H1 (cell line): ENCODE measurements at regions not wholly inside any gene's neighbourhood (a gene's known extent, or its start where the extent isn't known, plus 50 kb on each side); places are given as distances from the start of the nearest gene placed in this dataset.

Experiments
- CTCF ChIA-PET: fragments of 300-600 bp; sonication (Branson Sonifier 250); formaldehyde crosslinking; loops from one replicate; lab custom pipeline; 2021; ENCODE audit not compliant: partially characterized antibody; lab: Charles Lee
- POLR2A ChIA-PET: fragments of 300-600 bp; sonication (Branson Sonifier 250); formaldehyde crosslinking; loops from one replicate; lab custom pipeline; 2021; ENCODE audit warnings: inconsistent platforms; ENCODE audit not compliant: partially characterized antibody; lab: Charles Lee
- DNase-seq, 2 experiments: peaks; one replicate each; pipeline versions ENCODE4 v3.0.0 to v3.0.0-alpha.2; 2010 to 2022; ENCODE audit warnings: low spot score in 2 of 2, low read depth in 1 of 2, mixed read lengths in 1 of 2
- FAIRE-seq: peaks from 2 replicates; lab custom pipeline; 2011; peaks lifted over from hg19 to GRCh38; lab: Jason Lieb, UNC
- H2AFZ ChIP-seq: 2 replicates; pipeline ENCODE4 v1.8.1; 2012; ENCODE audit warnings: low read length, inconsistent platforms
- H2AK5ac ChIP-seq: 2 replicates; pipeline ENCODE4 v1.6.1; 2013; ENCODE audit warnings: low read depth, low read length
- H2BK120ac ChIP-seq: replicated peaks from 2 replicates; pipeline ENCODE3; 2013; ENCODE audit warnings: low read depth, low read length, inconsistent platforms
- H2BK12ac ChIP-seq: 2 replicates; pipeline ENCODE4 v1.6.1; 2013; ENCODE audit warnings: low read depth, low read length
- H2BK15ac ChIP-seq: 2 replicates; pipeline ENCODE4 v1.6.1; 2013; ENCODE audit warnings: low read length
- H2BK20ac ChIP-seq: 2 replicates; pipeline ENCODE4 v1.6.1; 2013; ENCODE audit warnings: low read length
- H2BK5ac ChIP-seq: 2 replicates; pipeline ENCODE4 v1.6.1; 2013; ENCODE audit warnings: low read depth, low read length
- H3K14ac ChIP-seq: 2 replicates; pipeline ENCODE4 v1.6.1; 2013; ENCODE audit warnings: inconsistent platforms; ENCODE audit not compliant: insufficient read length
- H3K18ac ChIP-seq: 2 replicates; pipeline ENCODE4 v1.6.1; 2013; ENCODE audit warnings: low read length; ENCODE audit errors: extremely low read depth
- H3K23ac ChIP-seq: 2 replicates; pipeline ENCODE4 v1.6.1; 2013; ENCODE audit warnings: inconsistent platforms; ENCODE audit not compliant: insufficient read length
- H3K23me2 ChIP-seq: 2 replicates; pipeline ENCODE4 v1.6.1; 2013; ENCODE audit warnings: low read depth, low read length
- H3K27ac ChIP-seq: 2 replicates; pipeline ENCODE4 v1.6.1; 2011; ENCODE audit warnings: low read depth, low read length, inconsistent platforms
- H3K27me3 ChIP-seq, 4 experiments: replicated peaks in 1 of 4; 1 replicate in 1 of 4; 2 replicates in 3 of 4; pipeline versions ENCODE4 v1.6.1 to v1.8.1; 2011 to 2013; ENCODE audit warnings: low read length in 3 of 4, mild to moderate bottlenecking in 3 of 4, inconsistent platforms in 2 of 4, mixed read lengths in 2 of 4, moderate library complexity in 1 of 4; ENCODE audit not compliant: control insufficient read depth in 3 of 4, insufficient read depth in 3 of 4; ENCODE audit errors: extremely low read depth in 1 of 4
- H3K36me3 ChIP-seq, 4 experiments: 2 replicates each; pipeline versions ENCODE4 v1.6.1 to v1.8.1; 2011 to 2013; ENCODE audit warnings: mild to moderate bottlenecking in 4 of 4, low read length in 3 of 4, moderate library complexity in 2 of 4, control low read depth in 1 of 4, inconsistent platforms in 1 of 4; ENCODE audit not compliant: insufficient read depth in 4 of 4, control insufficient read depth in 2 of 4
- H3K4ac ChIP-seq: replicated peaks from 2 replicates; pipeline ENCODE3; 2013; ENCODE audit warnings: low read length, low read depth, mixed read lengths, inconsistent platforms; ENCODE audit not compliant: insufficient read length
- H3K4me1 ChIP-seq, 4 experiments: replicated peaks in 1 of 4; 1 replicate in 1 of 4; 2 replicates in 3 of 4; pipeline versions ENCODE4 v1.6.1 to v1.8.1; 2011 to 2013; ENCODE audit warnings: low read length in 3 of 4, inconsistent platforms in 2 of 4, mixed read lengths in 1 of 4; ENCODE audit not compliant: insufficient read depth in 4 of 4, control insufficient read depth in 3 of 4
- H3K4me2 ChIP-seq, 2 experiments: 2 replicates each; pipeline versions ENCODE4 v1.6.1 to v1.8.1; 2011 to 2013; ENCODE audit warnings: low read depth in 2 of 2, low read length in 2 of 2, control low read depth in 1 of 2, inconsistent platforms in 1 of 2, mild to moderate bottlenecking in 1 of 2; ENCODE audit not compliant: insufficient read depth in 1 of 2
- H3K4me3 ChIP-seq, 4 experiments: fragments of 200-600, 300-600 bp in 1 of 4; sonication (generic), shearing (Covaris generic), sonication (Bioruptor Twin) in 1 of 4; 2 replicates each; pipeline versions ENCODE4 v1.5.1 to v1.8.1; 2011 to 2016; ENCODE audit warnings: low read length in 4 of 4, low read depth in 3 of 4, control low read depth in 2 of 4, inconsistent platforms in 2 of 4, mild to moderate bottlenecking in 2 of 4, mixed read lengths in 1 of 4, moderate library complexity in 1 of 4; ENCODE audit not compliant: insufficient read depth in 2 of 4; ENCODE audit errors: extremely low read depth in 1 of 4
- H3K56ac ChIP-seq: replicated peaks from 2 replicates; pipeline ENCODE3; 2013; ENCODE audit warnings: low read depth, mild to moderate bottlenecking, mixed read lengths, low read length, inconsistent platforms; ENCODE audit not compliant: insufficient read length
- H3K79me1 ChIP-seq: 2 replicates; pipeline ENCODE4 v1.6.1; 2013; ENCODE audit warnings: low read depth, low read length, control low read depth
- H3K79me2 ChIP-seq, 2 experiments: 2 replicates each; pipeline versions ENCODE4 v1.6.1 to v1.8.1; 2012 to 2013; ENCODE audit warnings: low read length in 2 of 2, mild to moderate bottlenecking in 2 of 2, inconsistent platforms in 1 of 2; ENCODE audit not compliant: insufficient read depth in 2 of 2, control insufficient read depth in 1 of 2
- H3K9ac ChIP-seq, 4 experiments: replicated peaks in 1 of 4; 1 replicate in 1 of 4; 2 replicates in 3 of 4; pipeline versions ENCODE4 v1.6.1 to v1.8.1; 2011 to 2013; ENCODE audit warnings: low read depth in 3 of 4, low read length in 3 of 4, control low read depth in 2 of 4, mild to moderate bottlenecking in 2 of 4, moderate library complexity in 2 of 4, inconsistent platforms in 1 of 4; ENCODE audit errors: extremely low read depth in 1 of 4
- H3K9me3 ChIP-seq, 2 experiments: 2 replicates each; pipeline versions ENCODE4 v1.6.1 to v1.8.1; 2012 to 2013; ENCODE audit warnings: mild to moderate bottlenecking in 2 of 2, moderate library complexity in 2 of 2, control low read depth in 1 of 2, inconsistent platforms in 1 of 2, low read depth in 1 of 2, low read length in 1 of 2, mixed read lengths in 1 of 2; ENCODE audit not compliant: insufficient read depth in 2 of 2
- H4K20me1 ChIP-seq, 2 experiments: replicated peaks in 1 of 2; 2 replicates each; pipeline versions ENCODE3 to v1.8.1; 2011 to 2013; ENCODE audit warnings: inconsistent platforms in 2 of 2, low read length in 2 of 2, mild to moderate bottlenecking in 1 of 2; ENCODE audit not compliant: insufficient read depth in 2 of 2, control insufficient read depth in 1 of 2
- H4K5ac ChIP-seq: 2 replicates; pipeline ENCODE4 v1.6.1; 2013; ENCODE audit warnings: low read length, low read depth, mixed read lengths, inconsistent platforms; ENCODE audit not compliant: insufficient read length
- H4K8ac ChIP-seq: 2 replicates; pipeline ENCODE4 v1.8.0; 2013; ENCODE audit warnings: mild to moderate bottlenecking, moderate library complexity, low read length, inconsistent platforms; ENCODE audit not compliant: insufficient read depth; ENCODE audit errors: extremely low read depth
- H4K91ac ChIP-seq: replicated peaks from 2 replicates; pipeline ENCODE3; 2013; ENCODE audit warnings: low read length, mixed read lengths, inconsistent platforms; ENCODE audit not compliant: insufficient read length
- CEBPB ChIP-seq: IDR thresholded peaks from 2 replicates; pipeline ENCODE4 v1.6.1; 2012; ENCODE audit warnings: low read depth, low read length
- HDAC2 ChIP-seq, 2 experiments: fragments of 300-600 bp in 1 of 2; sonication (generic) in 1 of 2; IDR thresholded peaks; 2 replicates each; pipeline ENCODE4 v1.6.1; 2011 to 2012; ENCODE audit warnings: low read depth in 2 of 2, low read length in 2 of 2, mild to moderate bottlenecking in 2 of 2, moderate library complexity in 2 of 2, borderline replicate concordance in 1 of 2, inconsistent platforms in 1 of 2
- JUN ChIP-seq: IDR thresholded peaks from 2 replicates; pipeline ENCODE4 v1.6.1; 2011; ENCODE audit warnings: low read depth, mild to moderate bottlenecking, improper control_type of control experiment, low read length
- MAFK ChIP-seq: IDR thresholded peaks from 2 replicates; pipeline ENCODE4 v1.6.1; 2012; ENCODE audit warnings: low read depth, mild to moderate bottlenecking, improper control_type of control experiment, low read length
- MAX ChIP-seq: IDR thresholded peaks from 2 replicates; pipeline ENCODE4 v1.6.1; 2012; ENCODE audit warnings: inconsistent platforms
- POLR2A ChIP-seq, 2 experiments: IDR thresholded peaks; 1 replicate in 1 of 2; 2 replicates in 1 of 2; pipeline ENCODE4 v1.6.1; 2011; ENCODE audit warnings: low read depth in 2 of 2, low read length in 2 of 2, mild to moderate bottlenecking in 2 of 2; ENCODE audit errors: control extremely low read depth in 1 of 2
- POU5F1 ChIP-seq: IDR thresholded peaks from 2 replicates; pipeline ENCODE4 v1.6.1; 2011; ENCODE audit warnings: low read depth, mild to moderate bottlenecking, low read length, moderate library complexity
- RAD21 ChIP-seq, 2 experiments: IDR thresholded peaks in 1 of 2; conservative IDR thresholded peaks in 1 of 2; 2 replicates each; pipeline ENCODE4 v1.6.1; 2011; ENCODE audit warnings: low read depth in 2 of 2, low read length in 2 of 2, improper control_type of control experiment in 1 of 2, inconsistent platforms in 1 of 2, mild to moderate bottlenecking in 1 of 2, moderate library complexity in 1 of 2
- SIRT6 ChIP-seq: IDR thresholded peaks from one replicate; pipeline ENCODE4 v1.7.1; 2012; ENCODE audit warnings: low read length, inconsistent platforms
- SP4 ChIP-seq: IDR thresholded peaks from 2 replicates; pipeline ENCODE4 v1.6.1; 2012; ENCODE audit warnings: low read length, inconsistent platforms
- SRF ChIP-seq: IDR thresholded peaks from 2 replicates; pipeline ENCODE4 v1.6.1; 2011; ENCODE audit warnings: mild to moderate bottlenecking, low read depth, low read length, moderate library complexity
- SUZ12 ChIP-seq: fragments of 200-600 bp; sonication (generic); IDR thresholded peaks from 2 replicates; pipeline ENCODE4 v1.6.1; 2012; ENCODE audit warnings: mild to moderate bottlenecking, inconsistent platforms, low read length, moderate library complexity, mixed read lengths
- TCF12 ChIP-seq: IDR thresholded peaks from 2 replicates; pipeline ENCODE4 v1.6.1; 2011; ENCODE audit warnings: low read depth, mild to moderate bottlenecking, low read length
- TEAD4 ChIP-seq: IDR thresholded peaks from 2 replicates; pipeline ENCODE4 v1.6.1; 2012; ENCODE audit warnings: low read depth, low read length, inconsistent platforms, mixed read lengths
- ZNF274 ChIP-seq: IDR thresholded peaks from 2 replicates; pipeline ENCODE4 v1.7.0; 2012; ENCODE audit warnings: low read length, borderline replicate concordance; ENCODE audit errors: extremely low read depth
- TF ChIP-seq, protein P1 (sequence below): IDR thresholded peaks from 2 replicates; pipeline ENCODE4 v1.6.1; 2011; ENCODE audit warnings: low read length, improper control_type of control experiment

DNA sequence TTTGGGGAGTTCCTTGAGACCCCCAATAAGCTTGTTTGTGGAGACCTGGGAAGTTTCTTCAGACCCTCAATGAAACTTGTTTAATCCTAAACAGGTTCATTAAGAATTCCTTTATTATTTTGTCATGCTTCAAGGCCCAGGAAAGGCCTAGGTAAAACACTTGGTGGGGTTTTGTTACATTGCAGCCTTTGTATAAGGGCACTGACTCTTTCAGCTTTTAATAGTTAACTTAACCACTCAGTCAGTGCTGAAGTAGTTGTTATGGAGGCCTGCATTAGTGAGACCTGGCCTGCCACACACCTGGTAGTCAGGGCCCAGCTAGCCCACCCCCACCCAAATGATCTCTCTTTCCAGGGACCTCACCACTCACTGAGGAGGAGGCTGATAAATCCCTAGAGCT is 103.7 kb downstream of the FCRL5 start:
- H3K14ac ChIP-seq: no peak overlapping the region
- no peaks in the 10 kb centered on the region for H3K4me1 ChIP-seq
- H3K18ac ChIP-seq: no peak overlapping the region
- no peak overlapping the region for H4K8ac ChIP-seq
- H2BK5ac ChIP-seq: no peak overlapping the region
- H4K5ac ChIP-seq: no peak overlapping the region
- H3K9me3 ChIP-seq: peaks cover 0 to 6% of the 10 kb centered on the region in 2 experiments; a peak in 1 of 4 replicates
- no peaks in the 10 kb centered on the region for H3K36me3 ChIP-seq
- CTCF ChIA-PET: interaction anchor here (0.7 to 1.3 kb wide), 4 partner anchors 17 to 892 kb away, joined by 3 to 4 read pairs (median 4); no protein-coding TSS in a partner anchor
- H3K27me3 ChIP-seq: no peaks in the 10 kb centered on the region
- H3K9ac ChIP-seq: no peak overlapping the region
- no peak overlapping the region for H2AFZ ChIP-seq
- no peak overlapping the region for H3K4me3 ChIP-seq
- H4K20me1 ChIP-seq: no peaks in the 10 kb centered on the region
- DNase-seq: no peak
- no peak overlapping the region for H3K4ac ChIP-seq
- no peak overlapping the region for H3K27ac ChIP-seq
- no peaks in the 10 kb centered on the region for H3K79me2 ChIP-seq
- no peak overlapping the region for H4K91ac ChIP-seq
- H3K56ac ChIP-seq: no peak overlapping the region
- H2BK120ac ChIP-seq: no peak overlapping the region
- no peaks in the 10 kb centered on the region for H3K23me2 ChIP-seq
- H2BK15ac ChIP-seq: no peak overlapping the region
- H3K23ac ChIP-seq: no peak overlapping the region
- H3K4me2 ChIP-seq: no peak overlapping the region
- FAIRE-seq: no peak
- no peak overlapping the region for H2BK12ac ChIP-seq
- no peak overlapping the region for H2AK5ac ChIP-seq
- POLR2A ChIA-PET: no interaction called here
- H2BK20ac ChIP-seq: no peak overlapping the region
- no peaks in the 10 kb centered on the region for H3K79me1 ChIP-seq
- TF ChIP-seq TEAD4: no peak
- no peak for TF ChIP-seq TCF12
- no peak for TF ChIP-seq CEBPB
- no peak for TF ChIP-seq SP4
- TF ChIP-seq RAD21 (IDR thresholded peaks at IDR 0.05 in 1 of 2, conservative IDR thresholded peaks at IDR 0.05 in 1 of 2; ENCODE audit: low read depth in 2 of 2, low read length in 2 of 2): no peak
- no peak for TF ChIP-seq SIRT6
- TF ChIP-seq POU5F1: no peak
- no peak for TF ChIP-seq POLR2A (IDR thresholded peaks at IDR 0.05; ENCODE audit: control extremely low read depth in 1 of 2, low read depth in 2 of 2, low read length in 2 of 2)
- no peak for TF ChIP-seq JUN
- TF ChIP-seq HDAC2 (IDR thresholded peaks at IDR 0.05; ENCODE audit: borderline replicate concordance in 1 of 2, low read depth in 2 of 2, low read length in 2 of 2): no peak
- TF ChIP-seq SUZ12: no peak
- no peak for TF ChIP-seq MAX
- no peak for TF ChIP-seq ZNF274
- TF ChIP-seq, protein P1, sequence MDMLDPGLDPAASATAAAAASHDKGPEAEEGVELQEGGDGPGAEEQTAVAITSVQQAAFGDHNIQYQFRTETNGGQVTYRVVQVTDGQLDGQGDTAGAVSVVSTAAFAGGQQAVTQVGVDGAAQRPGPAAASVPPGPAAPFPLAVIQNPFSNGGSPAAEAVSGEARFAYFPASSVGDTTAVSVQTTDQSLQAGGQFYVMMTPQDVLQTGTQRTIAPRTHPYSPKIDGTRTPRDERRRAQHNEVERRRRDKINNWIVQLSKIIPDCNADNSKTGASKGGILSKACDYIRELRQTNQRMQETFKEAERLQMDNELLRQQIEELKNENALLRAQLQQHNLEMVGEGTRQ: no peak
- no peak for TF ChIP-seq SRF
- TF ChIP-seq MAFK: no peak
